ENCODE measurements at regions not wholly inside any gene's neighbourhood (a gene's known extent, or its start where the extent isn't known, plus 50 kb on each side); places are given as distances from the start of the nearest gene placed in this dataset.

- DNase-seq = no peak
Measured at GRCh38 chr2:234304950-234305349, 191.9 kb downstream of the ARL4C start.

- DNase-seq = no peak
Measured at GRCh38 chr2:234302664-234302991, 194.3 kb downstream of the ARL4C start.

GRCh38 chr2:234300932-234301823 is 195.7 kb downstream of the ARL4C start:
- no peak for DNase-seq

GRCh38 chr2:234300391-234300925 is 196.4 kb downstream of the ARL4C start:
- DNase-seq = no peak

- DNase-seq = no peak
Measured at GRCh38 chr2:234298918-234299317, 198.0 kb downstream of the ARL4C start.

DNA sequence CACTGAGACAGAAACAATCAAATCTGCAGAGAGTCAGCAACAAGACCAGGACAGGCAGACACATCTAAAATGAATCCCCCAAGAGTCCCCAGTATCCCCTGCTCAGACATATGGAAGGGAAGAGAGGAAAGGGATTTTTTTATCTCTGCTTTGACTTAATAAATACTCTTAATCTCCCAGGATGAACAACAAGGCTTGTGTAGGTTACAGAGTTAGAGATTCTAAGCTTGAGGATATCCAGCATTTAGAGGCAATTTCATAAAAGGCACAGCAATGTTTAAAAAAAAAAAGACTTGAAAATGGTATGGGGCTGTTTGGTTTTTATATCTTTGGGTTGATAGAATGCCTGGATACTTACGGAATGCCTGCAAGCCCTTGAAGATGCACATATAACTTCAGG is 199.9 kb downstream of the ARL4C start:
- DNase-seq = no peak

- peak; percentile 87 for DNase-seq
Measured at GRCh38 chr2:234293973-234294372, 202.9 kb downstream of the ARL4C start.

- no peak for DNase-seq
Measured at GRCh38 chr2:234292962-234293243, 204.0 kb downstream of the ARL4C start.

DNA sequence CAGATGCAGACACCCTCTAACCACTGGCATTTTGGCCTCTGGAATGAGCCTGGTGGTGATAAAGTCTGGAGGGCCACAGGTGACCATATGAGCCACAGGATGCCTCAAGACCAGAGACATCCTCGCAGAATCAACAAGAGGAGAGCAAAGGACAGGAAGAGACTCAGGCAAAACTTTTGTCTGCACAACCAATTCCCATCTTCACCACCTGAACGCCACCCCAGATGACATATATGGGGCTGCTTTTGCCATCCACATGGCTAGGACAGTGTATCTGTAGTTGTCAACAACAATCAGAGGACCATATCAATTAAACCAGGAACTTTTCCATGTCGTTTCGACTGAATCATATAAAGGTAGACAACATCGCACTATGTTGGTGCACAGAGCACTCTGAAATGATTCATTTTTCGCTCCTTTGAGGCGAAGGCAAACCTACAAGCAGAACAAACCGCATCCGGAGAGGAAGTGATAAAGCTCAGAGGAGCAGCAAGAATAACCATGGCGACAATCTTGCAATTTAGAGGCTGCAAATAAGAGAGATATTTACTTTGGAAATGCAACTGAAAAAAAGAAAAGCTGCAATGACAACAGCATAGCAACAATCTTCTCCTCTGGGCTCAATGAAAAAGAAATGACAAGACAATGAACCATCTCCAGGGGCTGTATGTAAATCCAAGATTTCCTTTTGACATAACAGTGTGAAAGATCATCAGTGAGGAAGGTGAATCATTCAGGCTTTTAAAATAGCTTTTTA is 204.5 kb downstream of the ARL4C start:
- DNase-seq = peak; percentile 44

DNA sequence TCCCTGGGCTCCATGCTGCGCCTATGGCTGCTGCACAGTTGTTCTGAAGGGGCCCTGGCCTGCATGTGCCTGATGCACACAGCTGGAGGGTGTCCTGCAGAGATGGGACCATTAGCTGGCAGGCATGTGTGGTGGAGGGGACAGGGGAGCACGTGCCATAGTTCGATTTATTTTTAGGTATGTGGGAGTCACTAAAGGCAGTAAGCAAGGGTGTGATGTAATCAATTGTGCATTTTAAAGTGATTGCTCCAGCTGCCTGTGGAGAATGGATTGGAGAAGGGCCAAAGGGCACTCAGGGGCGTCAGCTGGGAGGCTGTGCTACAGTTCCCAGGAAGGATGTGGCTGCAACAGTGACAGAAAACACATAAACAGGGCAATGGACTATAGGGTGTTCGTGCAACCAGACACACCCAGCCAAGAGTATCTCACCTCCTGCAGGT is 205.1 kb downstream of the ARL4C start:
- peak; percentile 58 for DNase-seq

GRCh38 chr2:234290671-234291070 is 206.2 kb downstream of the ARL4C start:
- no peak for DNase-seq

DNA sequence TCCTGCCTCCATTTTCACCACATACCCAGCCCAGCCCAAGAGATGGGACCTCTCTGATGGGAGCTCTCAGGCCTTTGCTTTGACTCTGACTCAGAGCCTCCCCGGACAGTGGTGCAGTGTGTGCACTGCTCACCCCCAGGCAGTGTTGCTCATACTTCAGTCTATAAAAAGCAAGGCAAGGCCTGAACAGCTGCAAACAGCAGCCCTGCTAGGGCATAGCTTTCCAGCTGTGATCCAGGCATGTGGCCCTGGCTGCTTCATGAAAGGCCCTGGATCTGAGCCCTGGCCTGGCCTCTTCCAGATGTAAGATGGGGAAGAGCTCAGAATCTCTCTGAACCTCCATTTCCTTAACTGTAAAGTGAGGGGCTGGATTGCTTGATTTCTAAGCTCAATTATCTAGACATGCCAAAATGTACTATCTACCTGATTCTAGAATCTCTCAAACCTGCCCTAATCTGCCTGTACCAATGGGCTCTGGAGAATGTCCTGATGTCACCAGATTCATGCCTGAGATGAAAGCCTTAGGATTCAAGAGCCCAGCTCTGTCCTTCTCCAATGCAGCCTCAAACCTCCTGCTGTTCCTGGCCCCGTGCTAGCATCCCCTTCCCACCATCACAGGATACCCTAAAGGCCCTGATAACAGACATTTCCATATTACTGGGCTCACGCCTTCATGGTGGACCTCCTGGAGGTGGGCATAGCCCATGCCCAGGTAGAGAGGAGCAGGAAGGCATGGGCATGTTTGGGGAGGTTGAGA is 206.9 kb downstream of the ARL4C start:
- no peak for DNase-seq

DNA sequence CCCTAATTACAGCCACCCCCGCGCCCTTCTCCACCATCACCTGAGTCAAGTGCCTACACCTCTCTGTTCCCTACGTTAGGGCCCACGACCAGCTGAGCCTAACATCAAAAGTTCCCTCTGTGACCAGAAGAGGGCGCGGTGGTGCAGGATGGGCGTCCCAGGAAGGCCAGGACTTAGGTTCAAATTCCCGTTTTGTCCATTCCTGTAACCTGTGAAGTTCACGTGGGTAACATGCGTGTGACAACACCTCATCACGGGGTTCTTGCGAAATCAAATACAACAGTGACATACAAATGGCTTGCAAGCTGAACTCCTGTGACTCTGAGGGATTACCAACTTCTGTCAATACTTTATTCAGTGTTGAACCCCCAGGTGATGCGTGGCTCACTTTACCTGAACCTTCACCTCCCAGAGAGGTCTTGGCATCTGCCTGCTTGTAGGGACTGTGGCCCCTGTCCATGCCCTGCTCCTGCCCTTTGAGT is 207.9 kb downstream of the ARL4C start:
- DNase-seq = peak; percentile 39

- no peak for DNase-seq
Measured at GRCh38 chr2:234287650-234288049, 209.2 kb downstream of the ARL4C start.

DNA sequence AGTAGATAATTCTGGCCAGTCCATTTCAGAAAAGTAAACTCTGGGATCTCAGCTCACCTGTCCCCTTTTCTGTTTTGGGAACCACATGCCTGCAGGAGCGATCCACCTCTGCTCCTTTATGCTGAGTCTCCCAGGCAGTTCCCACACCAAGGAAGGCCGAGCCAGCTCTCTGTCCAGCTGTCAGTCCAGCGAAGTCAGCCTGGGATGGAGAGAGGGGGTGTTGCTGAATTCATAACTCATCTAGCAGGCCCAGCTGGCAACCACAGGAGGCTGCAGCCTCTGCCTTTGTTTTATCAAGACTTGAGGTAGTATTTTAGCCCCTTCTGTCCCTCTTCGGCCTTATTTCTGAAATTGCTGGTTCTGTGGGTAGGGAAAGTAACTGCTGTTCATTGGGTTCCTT is 209.9 kb downstream of the ARL4C start:
- no peak for DNase-seq

DNA sequence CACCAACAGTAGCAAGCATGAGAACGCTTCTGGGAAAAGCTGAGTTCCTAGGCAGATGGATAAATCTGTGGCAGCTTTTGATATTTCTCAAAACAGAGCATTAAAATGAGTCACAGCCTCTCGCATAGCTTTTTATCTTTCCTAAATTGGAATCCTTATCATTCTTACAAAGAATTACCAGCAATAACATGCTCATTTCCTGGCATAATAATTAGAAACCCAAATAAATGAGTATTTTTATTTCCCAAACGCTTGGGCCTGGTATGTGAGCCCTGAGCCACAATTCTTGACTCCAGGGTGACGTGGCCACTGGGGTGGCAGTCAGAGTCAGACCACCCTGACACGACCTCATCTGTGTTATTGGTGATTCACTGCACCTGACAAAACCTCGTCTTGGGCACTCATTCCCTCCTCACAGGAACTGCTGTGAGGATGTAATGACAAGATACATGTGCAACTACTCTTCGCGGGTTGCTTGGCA is 210.7 kb downstream of the ARL4C start:
- no peak for DNase-seq

- DNase-seq = no peak
Measured at GRCh38 chr2:234285541-234285940, 211.3 kb downstream of the ARL4C start.

GRCh38 chr2:234279637-234280036 is 217.2 kb downstream of the ARL4C start:
- no peak for DNase-seq

GRCh38 chr2:234278556-234279255 is 218.2 kb downstream of the ARL4C start:
- DNase-seq = no peak

DNA sequence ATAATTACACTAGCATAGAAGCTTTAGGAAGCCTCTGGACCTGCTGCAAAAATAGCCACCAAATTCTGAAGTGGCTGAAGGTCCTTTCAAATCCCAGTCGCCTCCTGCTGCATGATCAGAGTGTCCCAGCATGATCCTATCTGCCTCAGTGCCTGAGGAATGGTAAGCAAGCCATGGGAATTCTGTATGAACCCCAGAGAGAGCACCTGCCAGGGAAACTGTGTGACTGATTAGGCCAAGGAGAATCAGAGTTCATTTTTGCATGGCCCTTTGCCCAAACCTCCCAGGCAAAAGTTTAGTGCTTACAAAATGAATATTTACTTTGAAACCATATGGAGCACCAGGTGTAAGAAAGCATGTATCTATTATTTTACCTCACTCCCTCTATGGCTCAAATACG is 221.4 kb downstream of the ARL4C start:
- peak; percentile 32 for DNase-seq

DNA sequence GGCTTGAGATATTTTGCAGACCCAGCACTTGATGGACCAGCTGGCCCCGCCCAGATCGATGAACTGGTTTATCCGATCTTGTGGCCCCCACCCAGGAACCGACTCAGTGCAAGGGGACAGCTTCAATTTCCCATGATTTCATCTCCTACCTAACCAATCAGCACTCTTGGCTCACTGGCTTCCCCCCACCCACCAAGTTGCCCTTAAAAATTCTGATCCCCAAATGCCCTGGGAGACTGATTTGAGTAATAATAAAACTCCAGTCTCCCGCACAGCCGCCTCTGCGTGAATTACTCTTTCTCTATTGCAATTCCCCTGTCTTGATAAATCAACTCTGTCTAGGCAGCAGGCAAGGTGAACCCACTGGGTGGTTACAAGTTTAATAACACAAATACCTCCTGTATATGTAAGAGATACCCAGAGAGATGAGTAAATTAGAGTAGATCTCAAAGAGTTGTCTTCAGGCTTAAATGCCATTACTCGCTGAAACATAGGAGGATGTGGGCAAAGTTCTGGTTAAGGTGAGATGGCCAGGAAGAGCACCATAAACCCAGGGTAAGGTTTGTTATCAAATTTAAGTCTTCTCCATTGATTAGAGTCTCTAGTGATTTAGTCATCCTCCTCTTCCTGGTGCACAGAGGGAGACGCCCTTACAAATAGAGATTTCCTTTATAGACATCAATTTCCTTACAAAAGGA is 222.8 kb downstream of the ARL4C start:
- no peak for DNase-seq

Measured in NCI-H146 (cell line).